ENCODE measurements at regions not wholly inside any gene's neighbourhood (a gene's known extent, or its start where the extent isn't known, plus 50 kb on each side); places are given as distances from the start of the nearest gene placed in this dataset.

GRCh38 chr6:144418959-144419545 lies 133.9 kb downstream of the UTRN start:
- TF ChIP-seq EZH2 (optimal IDR thresholded peaks at IDR 0.05; ENCODE audit: low read depth, low read length) (no peak), CTCF (IDR thresholded peaks at IDR 0.05; ENCODE audit: low read length) (no peak), EZH2phosphoT487 (IDR thresholded peaks at IDR 0.05; ENCODE audit: low read length) (no peak)
